ENCODE measurements at regions not wholly inside any gene's neighbourhood (a gene's known extent, or its start where the extent isn't known, plus 50 kb on each side); places are given as distances from the start of the nearest gene placed in this dataset.

DNA sequence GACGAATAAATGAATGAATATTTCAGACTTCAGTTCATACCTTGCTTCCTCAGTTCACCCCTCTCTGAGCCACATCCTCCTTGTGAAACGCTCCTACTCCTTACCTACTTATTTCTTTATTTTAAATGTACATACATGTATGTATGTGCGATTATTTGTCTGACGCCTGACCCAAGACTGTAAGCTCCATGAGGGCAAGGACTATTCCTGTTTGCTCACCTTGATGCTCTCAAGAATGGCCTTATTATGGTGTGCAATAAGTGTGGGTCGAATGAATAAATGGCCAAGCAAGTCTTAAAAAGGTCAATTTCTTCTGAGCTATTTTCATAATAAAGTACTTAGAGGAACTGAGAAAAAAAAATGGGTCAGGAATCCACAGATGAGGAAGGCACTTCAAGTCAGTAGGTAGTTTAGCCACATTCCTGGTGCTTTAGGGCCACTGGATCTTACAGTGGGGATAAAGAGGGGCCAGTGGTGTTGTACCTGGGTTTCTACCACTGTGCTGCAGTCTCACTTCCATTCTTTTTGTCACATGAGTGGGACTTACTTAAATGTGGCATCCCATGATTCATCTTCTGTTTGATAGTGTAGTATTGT lies 74.7 kb downstream of the SDC1 start:
- no peak for DNase-seq (ENCODE audit: low read depth)

GRCh38 chr2:20149703-20150030 lies 75.3 kb downstream of the SDC1 start:
- DNase-seq (ENCODE audit: low read depth), result no peak

DNA sequence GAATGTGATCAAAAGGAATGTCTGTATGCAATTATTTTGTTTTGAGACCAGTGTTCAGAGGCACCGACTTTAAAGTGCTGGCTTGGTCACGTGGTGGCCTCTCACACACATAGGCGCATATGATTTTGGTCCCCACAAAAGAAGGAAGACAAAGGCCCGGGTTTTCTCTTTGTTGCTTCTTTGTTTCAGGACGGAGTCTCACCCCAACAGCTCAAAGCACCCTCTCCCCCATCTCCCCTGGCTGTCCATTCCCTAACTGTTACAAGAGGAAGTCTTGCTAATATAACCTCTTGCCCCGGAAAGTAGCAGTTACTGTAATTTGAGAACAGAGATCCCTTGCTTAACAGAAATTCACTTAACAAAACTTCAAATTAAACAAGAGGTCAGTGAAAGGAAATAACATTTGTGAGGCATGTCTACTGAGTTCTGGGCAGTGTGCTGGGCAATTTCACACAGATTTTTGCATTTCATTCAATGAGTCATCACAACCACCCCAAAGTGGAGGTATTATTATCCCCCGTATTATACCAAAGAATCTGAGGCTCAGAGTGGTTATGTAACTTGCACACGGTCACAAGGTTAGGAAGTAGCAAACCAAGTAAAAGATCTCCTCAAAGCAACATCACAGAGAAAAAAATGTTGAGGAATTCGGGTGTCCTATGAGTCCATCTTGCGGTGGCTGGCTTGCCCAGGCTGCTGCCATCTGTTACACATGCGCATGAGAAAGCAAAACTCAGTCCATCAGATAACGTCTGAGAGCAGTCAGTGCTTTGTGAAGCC lies 75.8 kb downstream of the SDC1 start:
- DNase-seq (ENCODE audit: low read depth), result peak; percentile 91

DNA sequence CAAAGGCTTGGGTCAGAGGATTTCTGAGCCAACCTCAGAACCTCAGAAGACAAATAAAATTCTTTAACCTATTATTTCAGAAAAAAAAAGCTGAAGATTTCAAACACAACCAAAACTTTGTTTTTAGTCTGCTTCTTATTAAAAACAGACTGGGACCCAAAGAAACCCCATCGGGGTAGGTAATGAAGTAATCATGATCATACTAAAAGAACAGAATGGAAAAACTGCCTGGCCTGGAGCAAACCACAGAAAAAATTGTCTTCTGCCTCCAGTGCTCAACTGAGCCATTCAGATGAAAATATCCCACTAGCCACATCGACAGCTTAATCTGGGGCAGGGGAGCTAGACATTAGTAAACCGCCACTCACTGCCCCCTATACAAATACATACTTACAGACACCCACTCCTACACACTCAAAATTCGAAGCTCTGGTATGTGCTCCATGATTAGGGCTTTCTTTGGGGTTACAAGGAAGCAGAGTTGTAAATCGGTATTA lies 76.5 kb downstream of the SDC1 start:
- DNase-seq (ENCODE audit: low read depth), result no peak

DNA sequence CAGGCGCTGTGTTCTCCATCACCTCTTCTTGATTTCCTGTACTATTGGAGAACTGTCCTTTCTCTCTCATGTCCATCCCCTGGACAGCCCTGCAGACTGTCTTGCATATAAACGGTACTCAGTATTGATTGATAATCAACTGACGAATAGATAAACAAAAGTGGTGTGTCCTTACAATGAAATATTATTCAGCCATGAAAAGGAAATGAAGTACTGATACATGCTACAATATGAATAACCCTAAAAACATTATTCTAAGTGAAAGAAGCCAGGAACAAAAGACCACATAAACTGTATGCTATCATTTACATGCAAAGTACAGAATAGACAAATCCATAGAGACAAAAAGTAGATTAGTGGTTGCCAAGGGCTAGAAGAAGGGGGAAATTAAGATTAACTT lies 77.6 kb downstream of the SDC1 start:
- no peak for DNase-seq (ENCODE audit: low read depth)

DNA sequence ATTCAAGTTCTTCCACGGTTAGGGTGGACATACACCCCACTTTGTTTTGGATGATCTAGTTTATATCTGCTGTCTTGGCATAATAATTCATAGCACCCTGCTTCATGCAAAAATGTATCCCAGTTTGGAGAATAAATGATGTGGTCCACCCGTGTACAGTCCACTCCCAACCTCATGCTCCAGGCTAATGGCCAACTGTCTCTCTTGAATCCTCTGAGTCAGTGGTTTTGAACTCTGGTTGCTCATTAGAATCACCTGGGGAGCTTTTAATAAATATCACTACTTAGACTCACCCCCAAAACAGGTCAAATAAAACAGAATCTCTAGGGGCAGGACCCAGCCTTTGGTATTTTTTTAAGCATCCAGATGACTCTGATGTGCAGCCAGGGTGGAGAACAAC lies 78.5 kb downstream of the SDC1 start:
- no peak for DNase-seq (ENCODE audit: low read depth)

DNA sequence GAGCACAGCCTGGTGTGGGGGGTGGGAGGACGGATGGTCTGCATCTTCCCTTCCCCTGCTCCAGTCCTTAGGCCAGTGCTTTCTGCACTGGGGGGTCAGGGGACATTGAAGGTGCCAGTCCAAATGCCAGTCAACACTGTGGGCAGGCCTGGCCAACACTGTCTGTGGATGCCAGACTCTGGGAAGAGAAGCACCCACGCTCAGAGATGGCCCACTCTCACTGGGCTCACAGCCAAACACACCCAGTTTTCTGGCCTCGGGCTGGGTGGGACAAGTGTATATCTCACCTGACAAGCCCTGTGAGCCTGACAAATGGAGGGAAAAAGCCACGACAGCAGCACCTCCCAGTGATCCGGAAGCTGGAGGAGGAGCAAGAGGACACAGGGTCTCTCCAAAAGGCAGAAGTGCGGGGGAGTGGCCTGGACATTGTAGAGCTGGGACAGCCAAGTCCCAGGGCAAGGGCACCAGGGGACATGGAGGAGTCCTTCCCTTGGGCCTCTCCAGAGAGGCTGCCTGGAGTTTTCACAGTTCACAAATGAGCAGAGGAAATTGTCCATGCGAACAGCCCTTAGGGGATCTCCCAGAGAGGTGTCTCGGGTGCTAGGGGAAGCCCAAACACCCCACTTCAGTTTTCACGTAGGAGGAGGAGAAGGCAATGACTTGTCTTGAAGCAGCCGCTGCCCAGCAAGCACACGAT lies 79.3 kb downstream of the SDC1 start:
- no peak for DNase-seq (ENCODE audit: low read depth)

DNA sequence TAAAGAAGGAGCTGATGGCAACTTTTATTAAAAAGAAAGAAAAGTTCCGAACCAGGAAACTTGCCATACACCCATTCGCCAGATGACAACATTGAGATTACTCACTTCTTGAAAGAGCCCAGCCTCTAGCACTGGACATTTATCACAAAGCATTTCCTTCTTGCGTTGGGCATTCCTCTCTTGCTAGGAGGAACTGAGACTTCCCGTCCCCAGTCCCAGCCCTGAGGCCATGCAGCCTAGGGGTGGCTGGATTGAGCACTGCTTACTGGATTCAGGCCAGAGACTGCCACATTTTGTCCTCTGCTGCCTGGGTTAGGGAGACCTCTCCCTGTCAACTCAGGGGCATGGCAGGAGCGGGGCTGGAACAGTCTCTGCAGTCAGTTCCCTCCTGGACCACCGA lies 80.1 kb downstream of the SDC1 start:
- DNase-seq (ENCODE audit: low read depth), result peak; percentile 29

- no peak for DNase-seq (ENCODE audit: low read depth)
These were observed 80.7 kb downstream of the SDC1 start for GRCh38 chr2:20144196-20144595.

GRCh38 chr2:20143263-20143662 lies 81.7 kb downstream of the SDC1 start:
- DNase-seq (ENCODE audit: low read depth), result peak; percentile 17

DNA sequence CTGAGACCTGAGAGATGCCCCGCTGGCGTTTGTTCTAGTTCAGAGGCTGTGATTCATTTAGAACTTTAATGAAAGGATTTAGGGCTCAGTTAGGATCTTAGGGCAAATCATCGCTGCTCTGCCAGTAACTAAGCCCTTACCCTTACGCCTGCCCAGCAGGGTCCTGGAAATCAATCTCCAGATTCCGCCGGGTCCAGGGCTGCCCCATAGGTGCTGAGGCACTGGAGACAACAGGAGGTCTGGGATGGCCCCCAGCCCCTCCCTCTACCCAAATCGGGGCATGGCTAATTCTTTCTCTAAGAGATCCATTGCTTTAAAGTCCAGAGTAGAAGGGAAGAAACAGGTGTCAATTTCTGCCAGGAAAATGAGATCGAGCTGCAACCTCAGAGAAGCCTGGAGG lies 83.1 kb downstream of the SDC1 start:
- DNase-seq (ENCODE audit: low read depth), result no peak

GRCh38 chr2:20141056-20141762 lies 83.7 kb downstream of the SDC1 start:
- DNase-seq (ENCODE audit: low read depth), result peak; percentile 94

DNA sequence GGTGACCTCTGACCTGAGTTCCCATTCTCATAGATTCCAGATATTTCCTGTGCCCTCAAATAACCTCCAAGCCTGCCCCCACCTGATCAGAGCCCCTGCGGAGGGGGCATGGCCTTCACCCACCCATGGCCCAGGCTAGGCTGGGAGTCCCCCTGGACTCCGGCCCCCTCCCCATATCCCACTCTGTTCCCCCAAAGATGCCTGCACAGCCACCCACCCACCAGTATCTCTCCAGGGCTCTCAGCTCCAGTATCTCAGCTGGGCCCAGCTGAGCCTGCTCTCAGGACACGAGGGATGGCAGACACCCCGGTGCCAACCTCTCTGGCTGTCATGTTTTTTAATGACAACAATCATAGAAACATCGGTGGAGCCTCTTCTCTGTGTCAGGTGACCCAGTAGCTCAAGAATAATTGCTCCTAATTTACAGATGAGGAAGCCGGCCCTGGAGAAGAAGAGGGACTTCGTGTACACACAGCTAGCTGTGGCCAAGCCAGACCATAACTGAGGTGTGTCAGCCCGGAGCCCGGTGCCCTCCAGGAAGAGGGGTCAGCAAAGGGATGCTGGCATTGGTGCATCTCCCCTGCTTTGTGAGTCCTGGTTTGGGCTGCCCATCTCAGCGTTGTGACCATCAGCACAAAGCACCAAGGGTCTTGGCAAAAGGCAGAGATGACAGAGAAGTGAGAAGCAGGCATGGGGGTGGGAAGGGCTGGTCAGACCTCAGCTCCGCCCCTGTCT lies 84.4 kb downstream of the SDC1 start:
- no peak for DNase-seq (ENCODE audit: low read depth)

DNA sequence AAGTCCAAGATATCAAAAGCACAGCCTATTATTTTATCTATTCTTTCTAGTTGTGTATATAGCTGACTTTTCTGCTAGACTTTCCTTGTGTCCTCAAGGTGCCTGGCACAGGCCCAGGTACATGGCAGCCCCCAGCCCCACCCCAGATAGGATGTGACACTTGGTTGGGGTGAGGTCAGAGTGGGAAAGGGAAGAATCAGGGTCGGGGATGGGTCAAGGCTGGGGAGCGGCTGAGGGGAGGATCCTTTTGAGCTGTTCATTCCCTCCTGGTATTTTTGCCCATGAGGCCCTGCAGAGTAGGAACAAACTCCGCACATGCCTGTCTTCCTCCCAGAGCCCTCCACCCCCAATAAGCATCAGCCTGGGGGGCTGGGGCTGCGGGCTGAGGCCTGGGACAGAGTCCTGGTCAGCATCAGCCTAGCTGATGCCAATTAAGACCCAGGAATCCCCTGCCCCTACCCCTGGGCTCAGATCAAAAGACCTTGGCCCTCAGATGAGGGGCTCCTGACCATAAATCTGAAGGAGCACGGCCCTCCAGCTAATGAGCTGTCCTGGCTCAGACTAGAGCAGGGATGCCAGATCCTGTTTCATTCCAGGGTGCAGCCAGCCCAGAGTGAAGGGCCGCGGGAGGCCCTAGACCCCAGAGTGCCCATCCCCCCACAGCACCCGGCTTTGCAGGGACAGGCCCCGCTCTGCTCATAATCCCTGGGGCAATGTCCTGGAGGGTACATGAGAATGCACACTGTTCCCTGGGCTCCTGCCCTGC lies 85.3 kb downstream of the SDC1 start:
- DNase-seq (ENCODE audit: low read depth), result no peak

GRCh38 chr2:20138696-20139095 lies 86.2 kb downstream of the SDC1 start:
- DNase-seq (ENCODE audit: low read depth), result no peak

DNA sequence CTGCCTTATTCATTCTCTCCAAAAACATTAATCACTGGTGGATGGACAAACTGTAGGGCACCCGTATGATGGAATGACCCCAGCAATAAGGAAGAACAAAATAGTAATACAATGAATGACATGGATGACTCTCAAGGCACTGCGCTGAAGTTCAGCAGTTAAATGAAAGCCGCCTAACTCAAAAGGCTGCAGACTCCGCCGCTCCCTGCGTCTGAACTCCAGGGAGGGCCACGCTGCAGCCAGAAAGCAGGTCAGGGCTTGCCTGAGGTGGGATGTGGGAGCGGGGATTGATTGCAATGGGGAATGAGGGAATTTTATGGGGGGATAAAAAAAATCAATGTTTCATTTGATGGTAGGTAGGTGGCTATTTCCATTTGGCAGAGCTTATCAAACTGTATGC lies 86.5 kb upstream of the LAPTM4A start:
- DNase-seq (ENCODE audit: low read depth), result no peak

DNA sequence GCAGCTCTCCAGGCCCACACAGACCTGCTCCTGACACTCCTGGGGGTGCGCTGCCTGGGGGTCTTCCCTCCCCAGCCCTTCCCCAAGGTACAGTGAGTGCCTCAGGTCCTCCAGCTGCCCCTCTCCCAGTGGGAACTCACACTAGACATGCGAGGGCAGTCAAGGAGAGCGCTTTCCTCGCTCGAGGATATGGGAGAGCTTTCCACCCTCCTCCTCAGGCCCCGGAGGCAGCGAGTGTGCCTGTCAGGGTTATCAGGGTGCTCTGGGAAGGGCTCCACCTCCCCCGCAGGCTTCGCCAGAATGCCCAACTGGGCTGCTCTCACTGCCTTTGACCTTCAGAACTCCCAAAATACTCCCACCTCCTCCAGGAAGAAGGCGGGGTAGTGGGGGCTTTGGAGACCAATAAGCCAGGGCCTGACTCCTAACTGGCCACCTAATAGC lies 85.7 kb upstream of the LAPTM4A start:
- DNase-seq (ENCODE audit: low read depth), result no peak

DNA sequence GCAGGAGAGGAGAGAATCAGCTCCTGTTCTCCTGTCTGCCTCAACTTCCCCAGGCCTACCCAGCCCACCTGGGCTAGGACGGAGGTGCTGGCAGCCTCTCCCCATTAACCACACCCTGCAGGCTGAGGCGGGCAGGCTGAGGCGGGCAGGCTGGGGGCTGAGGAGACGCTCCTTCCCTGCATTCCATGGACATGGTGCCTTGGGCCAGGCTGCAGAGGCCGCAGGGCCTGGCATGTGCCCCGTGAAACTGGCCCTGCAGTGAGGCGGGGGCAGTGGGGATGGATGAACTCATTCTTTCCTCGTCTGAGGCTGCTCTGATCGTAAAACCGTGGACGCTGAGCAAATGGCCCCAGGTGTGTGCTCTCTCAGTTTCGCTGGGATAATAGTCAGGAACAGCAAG lies 84.7 kb upstream of the LAPTM4A start:
- no peak for DNase-seq (ENCODE audit: low read depth)

GRCh38 chr2:20135631-20136050 lies 84.2 kb upstream of the LAPTM4A start:
- peak; percentile 71 for DNase-seq (ENCODE audit: low read depth)

GRCh38 chr2:20132990-20133535 lies 81.6 kb upstream of the LAPTM4A start:
- no peak for DNase-seq (ENCODE audit: low read depth)
